IMR-90 (cell line): ENCODE measurements at regions not wholly inside any gene's neighbourhood (a gene's known extent, or its start where the extent isn't known, plus 50 kb on each side); places are given as distances from the start of the nearest gene placed in this dataset.

ENCODE experiments used
- CEBPB ChIP-seq: IDR thresholded peaks from 2 replicates; pipeline ENCODE4 v1.6.1; 2012; ENCODE audit warnings: low read depth, low read length, improper control_type of control experiment
- CTCF ChIP-seq: conservative IDR thresholded peaks from 2 replicates; pipeline ENCODE4 v1.5.1; 2012; ENCODE audit warnings: mild to moderate bottlenecking, low read depth, low read length, improper control_type of control experiment
- MAFK ChIP-seq: IDR thresholded peaks from 2 replicates; pipeline ENCODE4 v1.6.1; 2012; ENCODE audit warnings: low read depth, low read length, improper control_type of control experiment
- MAZ ChIP-seq: IDR thresholded peaks from 2 replicates; pipeline ENCODE4 v1.6.1; 2012; ENCODE audit warnings: low read depth, mild to moderate bottlenecking, low read length, improper control_type of control experiment, moderate library complexity, borderline replicate concordance
- MXI1 ChIP-seq: IDR thresholded peaks from 2 replicates; pipeline ENCODE4 v1.6.1; 2012; ENCODE audit warnings: low read depth, mild to moderate bottlenecking, low read length, moderate library complexity, borderline replicate concordance
- NFE2L2 ChIP-seq: fragments of 150-350 bp; IDR thresholded peaks from 2 replicates; pipeline ENCODE4 v1.6.1; 2016; ENCODE audit warnings: low read depth, mild to moderate bottlenecking, low read length
- POLR2A ChIP-seq: IDR thresholded peaks from 2 replicates; pipeline ENCODE4 v1.6.1; 2012; ENCODE audit warnings: mild to moderate bottlenecking, low read depth, low read length
- RAD21 ChIP-seq: IDR thresholded peaks from 2 replicates; pipeline ENCODE4 v1.6.1; 2012; ENCODE audit warnings: low read length, improper control_type of control experiment
- RFX5 ChIP-seq: IDR thresholded peaks from 2 replicates; pipeline ENCODE4 v1.8.0; 2012; ENCODE audit warnings: low read depth, mild to moderate bottlenecking, low read length, moderate library complexity
- SMC3 ChIP-seq: fragments of 150-350 bp; IDR thresholded peaks from 2 replicates; pipeline ENCODE4 v1.6.1; 2016; ENCODE audit warnings: low read depth, mild to moderate bottlenecking, antibody characterized with exemption, low read length, moderate library complexity

- no peak for TF ChIP-seq CTCF
- no peak for TF ChIP-seq POLR2A
- TF ChIP-seq MAZ = no peak
- no peak for TF ChIP-seq MXI1
- TF ChIP-seq RFX5 = no peak
- TF ChIP-seq MAFK = no peak
- TF ChIP-seq CEBPB = no peak
- no peak for TF ChIP-seq SMC3
- TF ChIP-seq RAD21 = no peak
- TF ChIP-seq NFE2L2 = no peak
Measured at GRCh38 chr1:88528792-88529191, 155.3 kb upstream of the PKN2 start.
